ENCODE measurements at regions not wholly inside any gene's neighbourhood (a gene's known extent, or its start where the extent isn't known, plus 50 kb on each side); places are given as distances from the start of the nearest gene placed in this dataset.

- TF ChIP-seq POLR2A (IDR thresholded peaks at IDR 0.05): no peak
- TF ChIP-seq, protein P1, sequence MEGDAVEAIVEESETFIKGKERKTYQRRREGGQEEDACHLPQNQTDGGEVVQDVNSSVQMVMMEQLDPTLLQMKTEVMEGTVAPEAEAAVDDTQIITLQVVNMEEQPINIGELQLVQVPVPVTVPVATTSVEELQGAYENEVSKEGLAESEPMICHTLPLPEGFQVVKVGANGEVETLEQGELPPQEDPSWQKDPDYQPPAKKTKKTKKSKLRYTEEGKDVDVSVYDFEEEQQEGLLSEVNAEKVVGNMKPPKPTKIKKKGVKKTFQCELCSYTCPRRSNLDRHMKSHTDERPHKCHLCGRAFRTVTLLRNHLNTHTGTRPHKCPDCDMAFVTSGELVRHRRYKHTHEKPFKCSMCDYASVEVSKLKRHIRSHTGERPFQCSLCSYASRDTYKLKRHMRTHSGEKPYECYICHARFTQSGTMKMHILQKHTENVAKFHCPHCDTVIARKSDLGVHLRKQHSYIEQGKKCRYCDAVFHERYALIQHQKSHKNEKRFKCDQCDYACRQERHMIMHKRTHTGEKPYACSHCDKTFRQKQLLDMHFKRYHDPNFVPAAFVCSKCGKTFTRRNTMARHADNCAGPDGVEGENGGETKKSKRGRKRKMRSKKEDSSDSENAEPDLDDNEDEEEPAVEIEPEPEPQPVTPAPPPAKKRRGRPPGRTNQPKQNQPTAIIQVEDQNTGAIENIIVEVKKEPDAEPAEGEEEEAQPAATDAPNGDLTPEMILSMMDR (IDR thresholded peaks at IDR 0.05): no peak
- 63 to 66% methylated on average over 8 of the region's 8 CpGs for WGBS, 2 donors
- no peaks in the 10 kb centered on the region for H3K9me3 ChIP-seq
- no peak overlapping the region for H3K27ac ChIP-seq
- DNase-seq: no peak
- H3K4me1 ChIP-seq: no peaks in the 10 kb centered on the region
- H3K27me3 ChIP-seq: no peaks in the 10 kb centered on the region
- no peaks in the 10 kb centered on the region for H3K36me3 ChIP-seq (ENCODE audit: low read depth, missing control alignments)
- intact Hi-C loops (cut with DNase I; ENCODE audit: low total_unique reads): no loop called here
- H3K4me3 ChIP-seq: no peak overlapping the region
These were observed 234.4 kb downstream of the TRIB2 start for GRCh38 chr2:12950957-12951656.

GRCh38 chr2:12951657-12951973 lies 234.9 kb downstream of the TRIB2 start:
- intact Hi-C loops (cut with DNase I; ENCODE audit: low total_unique reads): no loop called here
- Histone ChIP-seq H3K4me1 (no peaks in the 10 kb centered on the region), H3K9me3 (no peaks in the 10 kb centered on the region), H3K36me3 (ENCODE audit: low read depth, missing control alignments) (no peaks in the 10 kb centered on the region), H3K4me3 (no peak overlapping the region), H3K27me3 (no peaks in the 10 kb centered on the region), H3K27ac (no peak overlapping the region)
- no peak for DNase-seq
- 74 to 83% methylated on average over 2 of the region's 2 CpGs for WGBS, 2 donors
- TF ChIP-seq POLR2A (IDR thresholded peaks at IDR 0.05): no peak
- TF ChIP-seq, protein P1 (IDR thresholded peaks at IDR 0.05): no peak

DNA sequence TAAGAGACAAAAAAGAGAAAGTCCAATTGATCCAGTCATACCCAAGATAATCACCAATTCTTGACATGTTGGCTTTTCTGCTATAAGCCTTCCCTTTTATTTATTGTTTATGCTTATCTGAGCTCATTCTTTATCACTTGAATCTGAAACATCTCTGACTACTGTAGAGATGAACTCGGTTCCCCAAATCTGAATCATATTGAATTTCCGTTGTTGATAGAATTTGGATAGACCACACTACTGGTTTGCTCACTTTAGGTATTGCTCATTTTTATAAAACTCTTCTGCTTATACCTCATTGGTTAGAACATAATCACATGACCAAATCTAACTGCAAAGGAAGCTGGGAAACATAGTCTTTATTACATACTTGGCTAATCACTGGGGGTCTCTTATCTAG lies 236.9 kb downstream of the TRIB2 start:
- WGBS, 2 donors: 97 to 98% methylated on average over 2 of the region's 2 CpGs
- no peak overlapping the region for H3K4me3 ChIP-seq
- DNase-seq: no peak
- H3K27me3 ChIP-seq: no peaks in the 10 kb centered on the region
- H3K9me3 ChIP-seq: no peaks in the 10 kb centered on the region
- no peaks in the 10 kb centered on the region for H3K36me3 ChIP-seq (ENCODE audit: low read depth, missing control alignments)
- TF ChIP-seq, protein P1 (IDR thresholded peaks at IDR 0.05): no peak
- no peak for TF ChIP-seq POLR2A (IDR thresholded peaks at IDR 0.05)
- H3K27ac ChIP-seq: no peak overlapping the region
- H3K4me1 ChIP-seq: no peaks in the 10 kb centered on the region
- intact Hi-C loops (cut with DNase I; ENCODE audit: low total_unique reads): no loop called here

- no peak for TF ChIP-seq POLR2A (IDR thresholded peaks at IDR 0.05)
- TF ChIP-seq, protein P1 (IDR thresholded peaks at IDR 0.05): no peak
- H3K4me3 ChIP-seq: no peak overlapping the region
- WGBS, 2 donors: 67 to 79% methylated on average over 3 of the region's 3 CpGs
- no peak overlapping the region for H3K27ac ChIP-seq
- no peak for DNase-seq
- intact Hi-C loops (cut with DNase I; ENCODE audit: low total_unique reads): no loop called here
- no peaks in the 10 kb centered on the region for H3K4me1 ChIP-seq
- H3K36me3 ChIP-seq (ENCODE audit: low read depth, missing control alignments): no peaks in the 10 kb centered on the region
- no peaks in the 10 kb centered on the region for H3K9me3 ChIP-seq
- H3K27me3 ChIP-seq: no peaks in the 10 kb centered on the region
These were observed 239.1 kb downstream of the TRIB2 start for GRCh38 chr2:12955864-12956263.

DNA sequence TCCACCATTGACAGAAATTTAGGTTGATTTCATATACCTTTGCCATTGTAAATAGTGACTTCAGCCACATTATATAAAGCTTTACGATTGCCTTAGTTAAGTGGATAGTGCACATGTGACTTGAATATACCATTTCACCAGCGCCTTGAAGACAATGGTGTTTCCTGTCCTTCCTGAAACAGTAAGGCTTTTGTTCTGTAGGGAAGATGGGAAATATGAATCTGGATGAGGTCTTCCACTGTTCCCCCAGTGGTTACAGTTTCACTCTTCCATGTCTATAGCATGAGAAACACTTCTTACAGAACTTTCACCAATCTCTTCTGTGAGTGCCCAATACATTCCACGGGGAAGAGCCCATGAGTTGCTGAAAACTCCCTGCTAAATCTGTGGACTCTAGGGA lies 240.5 kb downstream of the TRIB2 start:
- H3K4me3 ChIP-seq: no peak overlapping the region
- no peak for TF ChIP-seq POLR2A (IDR thresholded peaks at IDR 0.05)
- TF ChIP-seq, protein P1 (IDR thresholded peaks at IDR 0.05): no peak
- H3K36me3 ChIP-seq (ENCODE audit: low read depth, missing control alignments): no peaks in the 10 kb centered on the region
- no peaks in the 10 kb centered on the region for H3K27me3 ChIP-seq
- 88 to 90% methylated on average over 3 of the region's 3 CpGs for WGBS, 2 donors
- H3K27ac ChIP-seq: no peak overlapping the region
- intact Hi-C loops (cut with DNase I; ENCODE audit: low total_unique reads): no loop called here
- no peaks in the 10 kb centered on the region for H3K4me1 ChIP-seq
- H3K9me3 ChIP-seq: no peaks in the 10 kb centered on the region
- no peak for DNase-seq

All from testis (tissue), 2 donors.